MG63 (cell line): ENCODE measurements at regions not wholly inside any gene's neighbourhood (a gene's known extent, or its start where the extent isn't known, plus 50 kb on each side); places are given as distances from the start of the nearest gene placed in this dataset.
"Not testable (repeated sequence)": the region's sequence is repeated elsewhere in the genome, so short reads cannot be mapped to it uniquely, and the experiment has no call there.

ENCODE experiments used
- DNase-seq: peaks from one replicate; pipeline ENCODE4 v3.0.0-alpha.2; 2020
- H3K27me3 ChIP-seq: fragments of 250-450 bp; sonication (Bioruptor Pico); 2 replicates; pipeline ENCODE4 v1.5.1; 2020; ENCODE audit warnings: mild to moderate bottlenecking, moderate library complexity
- H3K36me3 ChIP-seq: fragments of 250-450 bp; sonication (Bioruptor Pico); 2 replicates; pipeline ENCODE4 v1.5.1; 2020; ENCODE audit warnings: mild to moderate bottlenecking, moderate library complexity
- H3K4me3 ChIP-seq: fragments of 250-450 bp; sonication (Bioruptor Pico); 2 replicates; pipeline ENCODE4 v1.5.1; 2020; ENCODE audit warnings: mild to moderate bottlenecking, moderate library complexity
- H3K9me3 ChIP-seq: fragments of 250-450 bp; sonication (Bioruptor Pico); 2 replicates; pipeline ENCODE4 v1.5.1; 2020; ENCODE audit warnings: mild to moderate bottlenecking, moderate library complexity

DNA sequence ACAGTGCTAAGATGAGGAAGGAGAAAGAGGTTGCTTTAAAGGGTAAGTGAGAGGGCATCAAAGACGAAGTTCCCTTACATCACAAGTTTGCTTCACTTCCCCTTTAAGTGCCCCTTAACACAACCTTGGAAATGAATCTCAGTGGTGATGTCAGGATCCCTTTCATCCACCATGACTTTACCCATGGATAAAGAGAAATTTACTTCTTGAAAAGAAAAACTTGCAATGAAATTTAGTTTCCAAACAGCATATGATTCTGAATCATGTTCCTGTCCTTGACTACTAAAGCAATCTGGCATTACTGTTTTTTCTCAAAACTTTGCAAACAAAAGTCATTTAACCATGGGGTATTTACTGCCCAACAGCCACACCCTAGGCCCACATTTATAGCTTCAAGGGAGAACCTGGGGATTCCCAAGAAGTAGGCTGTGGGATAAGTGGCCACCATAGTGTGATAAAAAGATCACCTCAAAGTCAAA lies 135.9 kb downstream of the ITGB8 start:
- Histone ChIP-seq H3K36me3 (no peaks in the 10 kb centered on the region), H3K4me3 (no peak overlapping the region), H3K27me3 (no peaks in the 10 kb centered on the region), H3K9me3 (no peaks in the 10 kb centered on the region)
- no peak for DNase-seq

DNA sequence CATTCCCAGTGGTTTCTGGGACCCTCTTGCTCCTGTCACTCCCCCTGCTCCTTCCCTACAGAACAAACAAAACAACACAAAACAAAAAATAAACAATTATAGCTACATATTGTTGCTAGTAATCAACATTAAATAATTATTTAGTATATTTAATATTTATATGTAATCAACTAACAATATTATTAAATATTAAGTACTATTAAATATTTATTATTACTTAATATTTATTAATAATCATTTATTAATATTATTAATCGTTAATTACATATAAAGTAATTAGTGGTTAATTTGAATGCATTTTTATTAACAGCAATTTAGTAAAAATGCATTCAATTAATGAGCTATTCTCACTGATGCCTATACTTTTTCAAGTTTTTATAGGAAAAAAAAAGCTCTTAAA lies 139.4 kb downstream of the ITGB8 start:
- H3K4me3 ChIP-seq = no peak overlapping the region
- no peaks in the 10 kb centered on the region for H3K36me3 ChIP-seq
- no peaks in the 10 kb centered on the region for H3K9me3 ChIP-seq
- H3K27me3 ChIP-seq = no peaks in the 10 kb centered on the region
- DNase-seq = no peak

DNA sequence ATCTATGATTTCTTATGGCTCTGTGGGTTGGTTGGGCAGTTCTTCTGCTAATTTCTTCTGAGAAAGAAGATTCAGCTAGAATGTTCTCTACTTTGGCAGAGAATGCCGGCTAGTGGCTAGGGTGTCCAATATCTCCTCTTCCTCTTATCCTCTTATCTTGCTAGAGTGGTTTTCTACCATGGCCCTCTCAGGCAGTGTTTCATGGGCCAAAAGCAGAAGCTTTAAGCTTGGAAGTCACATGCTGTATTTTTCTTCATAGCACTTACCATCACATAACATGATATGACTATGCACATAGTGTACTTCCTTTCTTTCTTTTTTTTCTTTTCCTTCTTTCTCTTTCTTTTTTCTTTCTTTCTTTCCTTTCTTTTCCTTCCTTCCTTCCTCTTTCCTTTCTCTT lies 140.0 kb downstream of the ITGB8 start:
- H3K4me3 ChIP-seq = no peak overlapping the region
- DNase-seq = no peak
- no peaks in the 10 kb centered on the region for H3K9me3 ChIP-seq
- H3K36me3 ChIP-seq = no peaks in the 10 kb centered on the region
- no peaks in the 10 kb centered on the region for H3K27me3 ChIP-seq

DNA sequence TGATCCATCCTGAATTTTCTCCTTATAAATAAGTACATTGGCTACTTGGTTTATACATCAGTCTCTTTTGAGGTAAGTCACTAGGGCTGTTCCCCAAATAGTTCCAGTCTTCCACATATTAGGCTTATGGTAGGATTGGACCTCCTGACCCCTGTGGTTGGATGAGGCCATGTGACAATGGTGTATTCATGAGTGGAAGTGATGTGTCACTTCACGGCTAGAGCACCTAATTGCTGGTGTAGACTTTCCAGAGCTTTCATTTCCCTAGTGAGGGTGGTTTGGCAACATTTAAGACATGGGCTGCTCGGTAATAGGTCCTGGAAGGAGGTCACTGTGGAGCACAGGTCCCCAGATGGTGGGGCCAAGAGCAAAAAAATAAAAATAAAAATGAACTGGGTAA lies 141.2 kb upstream of the ABCB5 start:
- Histone ChIP-seq H3K9me3 (no peaks in the 10 kb centered on the region), H3K27me3 (no peaks in the 10 kb centered on the region), H3K36me3 (no peaks in the 10 kb centered on the region), H3K4me3 (no peak overlapping the region)
- no peak for DNase-seq

DNA sequence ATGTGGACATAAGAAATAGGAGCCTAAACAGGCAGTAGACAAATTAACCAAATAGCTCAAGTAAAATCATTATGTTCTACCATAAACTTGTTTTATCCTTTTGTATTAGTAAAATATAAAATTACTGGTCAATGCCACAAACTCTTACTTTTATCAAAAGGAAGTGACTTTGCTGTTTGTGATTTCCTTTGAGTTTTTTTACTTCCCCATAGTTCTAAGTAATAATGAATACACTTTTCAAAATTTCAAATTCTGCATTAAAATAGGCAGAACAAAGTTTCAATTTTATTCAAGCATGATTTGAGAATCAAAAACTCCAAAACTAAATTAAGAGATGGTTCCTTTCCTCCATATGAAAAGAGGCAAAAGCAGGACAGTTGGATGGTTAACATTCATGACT lies 139.7 kb upstream of the ABCB5 start:
- Histone ChIP-seq H3K36me3 (no peaks in the 10 kb centered on the region), H3K27me3 (no peaks in the 10 kb centered on the region), H3K4me3 (no peak overlapping the region), H3K9me3 (no peaks in the 10 kb centered on the region)
- no peak for DNase-seq

DNA sequence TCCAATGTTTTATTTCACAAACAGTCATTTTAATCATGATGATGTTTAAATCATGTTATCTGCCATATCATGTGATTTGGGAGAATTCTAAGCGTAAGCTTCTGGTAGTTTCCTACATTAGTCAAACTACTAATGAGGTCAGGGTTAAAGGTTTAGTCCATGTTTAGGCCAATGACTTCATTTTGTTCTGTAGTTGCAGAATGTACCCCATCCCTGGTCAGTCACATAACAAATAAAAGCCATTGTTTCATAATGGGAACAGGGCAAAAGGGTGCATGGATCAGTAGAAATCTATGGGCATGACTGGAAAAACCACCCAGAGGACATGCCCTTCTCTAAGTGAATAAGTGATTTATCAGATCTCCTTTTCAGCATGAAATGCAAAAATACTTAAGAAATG lies 138.4 kb upstream of the ABCB5 start:
- DNase-seq = no peak
- no peak overlapping the region for H3K4me3 ChIP-seq
- H3K27me3 ChIP-seq = no peaks in the 10 kb centered on the region
- H3K9me3 ChIP-seq = no peaks in the 10 kb centered on the region
- H3K36me3 ChIP-seq = no peaks in the 10 kb centered on the region

DNA sequence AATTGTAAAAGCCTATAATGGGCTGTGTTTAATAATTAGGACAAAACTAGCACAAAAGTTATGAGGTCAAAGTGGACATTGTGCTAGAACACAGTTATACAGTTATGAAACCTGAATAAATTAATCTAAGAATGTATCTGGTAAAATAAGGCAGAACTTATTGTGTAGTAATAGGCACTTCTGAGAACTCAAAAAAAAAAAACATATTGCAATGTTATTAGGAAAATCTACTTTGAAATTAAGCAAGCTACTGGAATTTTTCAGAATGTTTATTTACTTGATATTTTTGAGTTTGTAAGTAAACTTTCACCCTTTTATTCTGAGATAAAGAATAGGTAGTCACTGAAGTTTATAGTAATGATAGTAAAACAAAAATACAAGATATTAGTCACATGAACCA lies 135.8 kb upstream of the ABCB5 start:
- no peaks in the 10 kb centered on the region for H3K9me3 ChIP-seq
- no peak for DNase-seq
- no peak overlapping the region for H3K4me3 ChIP-seq
- H3K27me3 ChIP-seq = no peaks in the 10 kb centered on the region
- H3K36me3 ChIP-seq = no peaks in the 10 kb centered on the region

DNA sequence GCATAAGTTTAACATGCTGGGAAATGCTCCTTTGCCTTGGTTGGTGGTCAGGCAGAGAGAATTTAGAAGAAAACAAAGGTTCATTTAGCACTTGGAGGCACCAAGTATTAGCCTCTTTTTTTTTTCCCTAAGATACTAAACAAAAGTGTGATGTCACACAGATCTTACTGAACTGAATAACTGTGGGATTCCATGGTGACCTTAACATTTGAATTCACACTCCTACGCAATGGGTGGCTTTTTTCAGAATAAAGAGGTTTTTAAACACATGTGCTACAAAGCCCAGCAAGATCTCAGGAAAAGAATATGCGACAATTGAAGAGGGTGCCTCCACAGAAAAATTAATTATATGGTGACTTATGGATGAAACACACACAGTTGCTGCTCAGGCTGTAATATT lies 133.4 kb upstream of the ABCB5 start:
- H3K36me3 ChIP-seq = no peaks in the 10 kb centered on the region
- no peak for DNase-seq
- H3K27me3 ChIP-seq = no peaks in the 10 kb centered on the region

DNA sequence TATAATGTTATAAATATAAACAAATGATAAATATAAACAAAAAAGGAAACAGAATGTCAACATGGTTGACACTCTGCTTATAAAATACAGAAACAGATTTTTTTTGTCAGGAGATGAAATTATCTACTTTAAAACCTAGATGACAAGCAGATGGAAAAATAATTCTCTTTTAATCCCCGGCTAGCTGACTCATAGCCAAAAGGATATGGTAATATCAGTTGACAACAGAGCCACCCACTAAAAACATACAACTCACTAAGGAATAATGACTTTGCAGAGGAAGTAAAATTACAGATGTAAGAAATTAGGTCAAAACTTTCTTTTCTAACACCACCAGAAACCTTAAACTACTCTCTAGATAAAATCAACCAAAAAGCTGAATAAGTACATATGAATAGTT lies 131.1 kb upstream of the ABCB5 start:
- DNase-seq = no peak

More for the DNA sequence above, 133.4 kb upstream of the ABCB5 start:
- no peaks in the 10 kb centered on the region for H3K9me3 ChIP-seq
- H3K4me3 ChIP-seq = no peak overlapping the region

DNA sequence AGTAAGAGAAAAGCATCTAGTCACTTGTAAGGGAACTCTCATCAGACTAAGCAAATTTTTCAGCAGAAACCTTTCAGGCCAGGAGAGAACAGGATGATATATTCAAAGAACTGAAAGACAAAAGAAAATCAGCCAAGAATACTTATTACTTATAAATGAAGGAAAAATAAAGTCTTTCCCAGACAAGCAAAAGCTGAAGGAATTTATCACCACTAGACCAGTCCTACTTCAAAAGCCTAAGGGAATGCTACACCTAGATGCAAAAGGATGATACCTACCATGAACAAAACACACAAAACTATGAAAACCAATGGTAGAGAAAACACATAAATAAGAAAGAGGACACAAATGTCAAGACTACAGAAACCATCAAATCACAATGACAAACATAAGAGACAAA lies 126.6 kb upstream of the ABCB5 start:
- Histone ChIP-seq H3K36me3 (no peaks in the 10 kb centered on the region), H3K9me3 (peaks cover 11% of the 10 kb centered on the region), H3K4me3 (no peak overlapping the region), H3K27me3 (no peaks in the 10 kb centered on the region)
- no peak for DNase-seq

More for the DNA sequence above, 131.1 kb upstream of the ABCB5 start:
- peaks cover 11% of the 10 kb centered on the region for H3K9me3 ChIP-seq
- no peaks in the 10 kb centered on the region for H3K27me3 ChIP-seq
- H3K36me3 ChIP-seq = no peaks in the 10 kb centered on the region
- no peak overlapping the region for H3K4me3 ChIP-seq

DNA sequence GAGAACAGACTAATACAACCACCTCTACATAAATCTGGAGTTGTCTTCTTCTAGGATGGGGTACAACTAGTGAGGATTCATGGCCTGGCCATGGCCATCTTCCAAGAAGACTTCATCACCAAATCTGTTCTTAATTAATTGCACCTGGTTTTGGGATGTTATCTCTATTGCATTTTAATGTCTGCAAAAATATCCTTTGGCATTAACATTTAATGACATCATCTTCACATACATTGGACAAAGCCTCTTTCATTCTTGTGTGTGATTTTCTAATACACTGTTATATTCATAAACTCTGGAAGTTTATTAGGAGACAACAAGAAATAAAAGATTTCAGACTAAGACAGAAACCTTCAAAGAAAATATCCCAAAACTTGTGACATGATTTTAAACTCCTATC lies 124.2 kb upstream of the ABCB5 start:
- H3K27me3 ChIP-seq = no peaks in the 10 kb centered on the region
- no peak overlapping the region for H3K4me3 ChIP-seq
- DNase-seq = no peak
- H3K36me3 ChIP-seq = no peaks in the 10 kb centered on the region
- H3K9me3 ChIP-seq = peaks cover 11% of the 10 kb centered on the region

DNA sequence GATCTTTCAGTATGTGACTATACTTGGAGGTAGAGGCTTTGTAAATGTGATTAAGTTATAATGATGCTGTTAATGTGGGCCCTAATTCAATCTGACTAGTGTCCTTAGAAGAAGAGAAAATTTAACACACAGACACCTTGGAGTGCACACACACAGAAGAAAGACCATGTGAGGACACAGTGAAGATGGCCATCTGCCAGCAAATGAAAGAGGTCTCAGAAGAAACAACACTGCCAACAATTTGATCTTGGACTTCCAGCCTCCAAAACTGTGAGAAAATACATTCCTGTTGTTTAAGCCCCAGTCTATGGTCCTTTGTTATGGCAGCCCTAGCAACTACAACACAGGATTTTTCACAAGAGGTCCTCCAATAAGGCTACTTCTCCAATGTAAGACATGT lies 120.9 kb upstream of the ABCB5 start:
- H3K4me3 ChIP-seq = no peak overlapping the region
- H3K27me3 ChIP-seq = no peaks in the 10 kb centered on the region
- no peaks in the 10 kb centered on the region for H3K36me3 ChIP-seq
- no peak for DNase-seq
- peaks cover 17% of the 10 kb centered on the region for H3K9me3 ChIP-seq

DNA sequence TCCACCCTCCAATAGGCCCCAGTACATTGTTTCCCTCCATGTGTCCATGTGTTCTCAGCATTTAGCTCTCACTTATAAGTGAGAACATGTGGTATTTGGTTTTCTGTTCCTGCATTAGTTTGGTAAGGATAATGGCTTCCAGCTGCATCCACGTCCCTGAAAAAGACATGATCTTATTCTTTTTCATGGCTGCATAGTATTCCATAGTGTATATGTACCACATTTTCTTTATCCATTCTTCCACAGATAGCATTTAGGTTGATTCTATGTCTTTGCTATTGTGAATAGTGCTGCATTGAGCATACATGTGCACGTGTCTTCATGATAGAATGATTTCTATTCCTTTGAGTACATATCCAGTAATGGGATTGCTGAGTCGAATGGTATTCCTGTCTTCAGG lies 114.0 kb upstream of the ABCB5 start:
- peaks cover 21% of the 10 kb centered on the region for H3K9me3 ChIP-seq
- H3K27me3 ChIP-seq, DNase-seq, H3K4me3 ChIP-seq, H3K36me3 ChIP-seq: not testable (repeated sequence)

DNA sequence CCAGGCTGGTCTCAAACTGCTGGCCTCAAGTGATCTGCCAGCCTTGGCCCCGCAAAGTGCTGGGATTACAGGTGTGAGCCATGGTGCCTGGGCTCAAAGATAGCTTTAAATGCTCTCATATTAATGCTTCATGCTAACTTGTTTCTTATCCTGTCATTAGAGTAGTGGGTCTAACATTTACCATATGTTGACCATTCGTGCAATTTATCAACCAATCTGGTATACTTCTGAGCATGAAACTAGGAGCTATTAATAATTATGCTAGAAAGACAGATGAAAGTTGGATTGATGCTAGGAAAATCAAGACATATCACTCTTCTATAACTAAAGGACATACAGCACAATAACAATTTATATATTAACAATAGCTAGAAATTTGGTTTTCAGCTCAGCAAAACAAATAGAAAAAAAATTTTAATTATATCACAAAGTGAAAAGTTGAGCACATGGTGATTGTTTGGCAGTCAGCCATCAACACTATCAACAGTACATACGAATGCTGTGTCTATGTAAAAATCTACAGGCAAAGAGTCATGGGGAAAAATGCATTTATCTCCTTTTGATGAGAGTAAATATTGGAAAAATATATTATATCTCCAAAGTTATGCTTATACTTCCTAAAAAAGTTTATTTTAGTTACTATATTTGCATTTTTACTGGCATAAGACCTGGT lies 112.1 kb upstream of the ABCB5 start:
- Histone ChIP-seq H3K9me3 (peaks cover 7% of the 10 kb centered on the region), H3K36me3 (no peaks in the 10 kb centered on the region), H3K27me3 (no peaks in the 10 kb centered on the region), H3K4me3 (no peak overlapping the region)
- no peak for DNase-seq

DNA sequence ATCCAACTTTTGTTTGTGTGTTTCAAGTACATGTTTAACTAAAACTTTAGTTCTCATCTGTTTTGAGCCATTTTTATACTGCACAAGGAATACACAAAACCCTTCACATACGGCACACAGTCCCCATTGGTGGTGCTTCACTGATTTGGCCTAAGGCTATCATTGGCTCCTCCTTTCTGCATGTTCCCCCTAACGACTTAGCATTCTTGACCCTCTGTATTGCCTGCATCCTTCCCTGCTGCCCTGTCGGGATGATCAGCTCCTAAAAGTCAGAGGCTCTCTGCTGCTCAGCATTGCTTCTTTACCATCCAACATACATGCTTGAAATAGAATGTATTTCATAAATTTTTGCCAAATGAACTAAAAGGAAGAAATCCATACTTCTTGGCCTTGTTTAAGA lies 111.4 kb upstream of the ABCB5 start:
- no peaks in the 10 kb centered on the region for H3K27me3 ChIP-seq
- no peak for DNase-seq
- no peak overlapping the region for H3K4me3 ChIP-seq
- H3K36me3 ChIP-seq = no peaks in the 10 kb centered on the region
- H3K9me3 ChIP-seq = peaks cover 3% of the 10 kb centered on the region

DNA sequence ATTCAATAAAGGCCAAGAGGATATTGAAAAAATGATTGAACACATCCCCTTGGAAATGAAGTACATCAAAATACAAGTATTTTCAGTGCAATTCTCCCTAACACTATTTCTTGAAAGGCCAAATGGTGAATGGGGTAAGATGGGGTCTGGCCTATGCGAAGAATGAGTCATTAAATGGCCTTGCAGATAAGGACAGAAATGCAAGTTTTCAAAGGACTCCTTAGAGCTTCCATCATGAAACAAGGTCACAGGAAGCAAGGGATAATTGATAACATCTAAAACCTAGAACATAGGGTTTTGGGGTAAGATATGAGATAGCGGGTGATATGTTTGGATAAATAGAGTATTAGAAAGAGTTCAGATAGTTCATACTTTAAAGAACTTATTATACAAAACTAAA lies 109.3 kb upstream of the ABCB5 start:
- Histone ChIP-seq H3K36me3 (no peaks in the 10 kb centered on the region), H3K27me3 (no peaks in the 10 kb centered on the region), H3K4me3 (no peak overlapping the region), H3K9me3 (no peaks in the 10 kb centered on the region)
- no peak for DNase-seq

DNA sequence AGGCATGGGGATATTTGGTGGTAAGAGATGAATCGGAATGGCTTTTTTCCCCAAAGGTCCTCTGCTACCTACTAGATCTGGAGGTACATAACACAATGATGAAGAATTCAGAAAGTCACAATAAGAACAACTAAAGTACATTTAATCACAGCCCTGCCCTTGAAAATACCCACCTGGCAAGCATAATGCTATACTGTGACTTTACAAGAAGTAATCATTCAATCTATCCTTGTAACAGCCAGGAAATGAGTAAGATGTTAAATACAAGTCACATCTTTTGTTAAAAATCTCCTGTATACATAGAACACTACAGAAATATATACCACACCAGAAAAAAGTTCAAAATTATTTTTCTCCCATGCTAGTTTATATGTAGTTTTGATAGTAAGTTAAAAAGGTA lies 108.3 kb upstream of the ABCB5 start:
- DNase-seq = no peak
- Histone ChIP-seq H3K36me3 (no peaks in the 10 kb centered on the region), H3K4me3 (no peak overlapping the region), H3K27me3 (no peaks in the 10 kb centered on the region), H3K9me3 (no peaks in the 10 kb centered on the region)

DNA sequence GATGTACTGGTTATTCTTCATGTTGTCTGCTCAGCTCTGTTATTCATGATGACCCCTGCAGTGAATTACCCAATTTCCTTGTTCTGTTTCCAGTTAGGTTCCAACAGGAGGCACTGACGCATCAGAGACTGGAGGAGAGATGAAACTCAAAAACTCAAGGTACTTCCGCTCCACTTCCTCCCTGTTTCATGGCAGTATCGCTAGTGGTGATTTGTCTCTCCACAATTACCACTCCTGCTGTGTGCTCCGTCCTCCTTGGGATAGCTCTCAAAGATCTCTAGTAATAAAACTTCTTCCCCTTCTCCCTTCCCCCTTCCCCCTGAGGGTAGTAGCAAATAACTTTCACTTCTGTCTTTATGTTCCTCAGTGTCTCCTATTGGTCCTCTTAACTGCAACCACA lies 107.4 kb upstream of the ABCB5 start:
- no peak for DNase-seq
- no peaks in the 10 kb centered on the region for H3K36me3 ChIP-seq
- H3K9me3 ChIP-seq = no peaks in the 10 kb centered on the region
- H3K4me3 ChIP-seq = no peak overlapping the region
- no peaks in the 10 kb centered on the region for H3K27me3 ChIP-seq
